Endothelial cell of umbilical vein (primary cell): ENCODE measurements at regions not wholly inside any gene's neighbourhood (a gene's known extent, or its start where the extent isn't known, plus 50 kb on each side); places are given as distances from the start of the nearest gene placed in this dataset.

Experiments
- CTCF ChIP-seq, 2 donors: IDR thresholded peaks; 1 replicate in 1 of 2; 2 replicates in 1 of 2; pipeline ENCODE4 v1.5.1; 2011; ENCODE audit warnings: low read length in 2 of 2, mild to moderate bottlenecking in 2 of 2, moderate library complexity in 2 of 2, control low read depth in 1 of 2, inconsistent platforms in 1 of 2, low read depth in 1 of 2; ENCODE audit not compliant: insufficient read depth in 1 of 2; ENCODE audit errors: extremely low read depth in 1 of 2
- EZH2 ChIP-seq: IDR thresholded peaks from 2 replicates; pipeline ENCODE4 v1.6.1; 2012; ENCODE audit warnings: borderline replicate concordance, low read depth, mild to moderate bottlenecking, moderate library complexity, low read length, inconsistent platforms; ENCODE audit not compliant: severe bottlenecking
- JUN ChIP-seq: IDR thresholded peaks from 2 replicates; pipeline ENCODE4 v1.6.1; 2011; ENCODE audit warnings: borderline replicate concordance, low read depth; ENCODE audit not compliant: insufficient read length, insufficient read depth
- POLR2A ChIP-seq: IDR thresholded peaks from 2 replicates; pipeline ENCODE4 v1.6.1; 2012; ENCODE audit warnings: low read depth, mild to moderate bottlenecking, control low read depth, low read length
- POLR2AphosphoS5 ChIP-seq: IDR thresholded peaks from 2 replicates; pipeline ENCODE4 v1.6.1; 2012; ENCODE audit warnings: low read depth, mild to moderate bottlenecking, control low read depth, low read length, moderate library complexity; ENCODE audit not compliant: insufficient read depth

DNA sequence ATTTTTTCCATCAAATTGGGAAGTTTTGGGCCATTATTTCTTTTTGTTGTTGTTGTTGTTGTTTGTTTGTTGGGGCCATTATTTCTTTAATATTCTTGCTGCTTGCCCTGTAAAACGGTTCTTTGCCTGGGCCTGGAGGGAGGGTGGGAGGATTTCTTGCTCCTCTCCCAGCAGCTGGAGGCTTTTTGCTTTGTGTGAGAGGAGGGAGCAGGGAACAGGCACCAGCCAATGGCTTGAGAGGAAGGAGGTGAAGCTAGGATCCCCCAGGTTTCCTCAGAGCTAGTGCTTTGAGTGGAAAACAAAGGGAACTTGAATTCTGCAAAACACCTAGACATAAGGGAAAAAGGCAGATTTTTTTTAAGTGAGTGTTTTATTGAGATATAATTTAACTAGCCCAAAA lies 61.2 kb upstream of the DNAJC19 start:
- TF ChIP-seq CTCF (IDR thresholded peaks at IDR 0.05; ENCODE audit: extremely low read depth in 1 of 2, insufficient read depth in 1 of 2, low read depth in 1 of 2, low read length in 2 of 2): no peak
- no peak for TF ChIP-seq JUN
- TF ChIP-seq EZH2: no peak
- TF ChIP-seq POLR2AphosphoS5: no peak
- TF ChIP-seq POLR2A: no peak
